HG03460 (cell line): ENCODE measurements at regions not wholly inside any gene's neighbourhood (a gene's known extent, or its start where the extent isn't known, plus 50 kb on each side); places are given as distances from the start of the nearest gene placed in this dataset.
"Not testable (repeated sequence)": the region's sequence is repeated elsewhere in the genome, so short reads cannot be mapped to it uniquely, and the experiment has no call there.

Experiments used
- ATAC-seq: cut with Tn5 transposase; IDR thresholded peaks from one replicate; pipeline ENCODE4 v1.9.1; 2021; ENCODE audit not compliant: unreplicated experiment

- ATAC-seq: no peak
These were observed 387.2 kb upstream of the RIOK2 start for GRCh38 chr5:97570242-97570641.

DNA sequence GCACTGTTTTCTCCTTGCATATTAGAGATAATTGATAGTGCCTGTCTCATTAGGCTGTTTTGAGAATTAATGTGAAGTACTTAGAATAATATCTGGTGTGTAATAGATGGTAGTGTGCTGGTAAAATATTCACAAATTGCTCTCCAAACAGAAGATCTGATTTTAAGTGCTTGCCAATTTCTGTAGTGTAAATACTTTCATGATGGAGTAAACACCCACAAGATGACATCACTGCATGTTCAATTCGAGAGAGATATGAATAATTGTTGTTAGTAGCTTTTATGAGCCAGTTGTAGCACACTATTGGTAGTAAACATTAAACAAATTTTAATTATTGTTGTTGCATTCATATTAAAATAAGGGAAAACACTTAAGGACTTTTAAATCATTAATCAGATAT is 392.3 kb upstream of the RIOK2 start:
- no peak for ATAC-seq

DNA sequence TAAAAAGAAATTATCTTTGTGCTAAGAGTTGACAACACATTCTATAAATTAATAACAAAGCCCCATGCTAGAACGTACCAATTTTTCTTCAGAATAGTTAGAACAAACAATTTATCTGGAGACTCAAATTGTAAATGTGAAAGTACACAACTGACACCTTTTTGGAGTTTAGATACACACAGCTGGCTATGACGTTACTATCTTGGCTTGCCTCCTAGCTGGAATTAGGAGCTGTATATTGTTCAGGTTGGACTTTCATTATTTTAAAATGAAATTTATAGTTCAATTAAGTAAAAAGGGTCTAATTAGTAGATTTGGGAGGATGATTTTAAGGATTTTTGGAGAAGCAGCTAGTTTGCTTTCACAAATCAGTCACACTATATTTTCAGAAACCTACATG is 393.9 kb upstream of the RIOK2 start:
- no peak for ATAC-seq

GRCh38 chr5:97579977-97580376 is 396.9 kb upstream of the RIOK2 start:
- not testable (repeated sequence) for ATAC-seq

DNA sequence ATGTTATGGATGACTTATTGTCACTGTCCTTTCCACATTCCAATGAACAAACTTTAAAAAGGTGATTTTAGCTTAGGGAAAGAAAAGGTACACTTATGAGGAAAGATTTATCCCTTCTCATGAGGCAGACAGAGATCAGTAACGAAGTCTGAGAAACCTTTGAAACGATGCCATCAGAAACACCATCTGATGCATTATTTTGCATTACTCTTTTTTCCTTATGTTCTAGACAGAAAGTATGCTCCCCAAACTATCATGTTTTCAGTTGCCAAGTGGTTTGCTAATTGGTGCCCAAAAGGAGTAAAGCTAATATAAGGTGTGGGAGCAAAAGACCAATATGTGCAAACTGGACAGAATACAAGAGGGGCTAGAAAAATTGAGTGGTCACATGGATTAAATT is 397.7 kb upstream of the RIOK2 start:
- no peak for ATAC-seq

GRCh38 chr5:97591781-97592180 is 408.7 kb upstream of the RIOK2 start:
- no peak for ATAC-seq

- no peak for ATAC-seq
These were observed 417.4 kb upstream of the RIOK2 start for GRCh38 chr5:97600486-97600885.

GRCh38 chr5:97601651-97602050 is 418.6 kb upstream of the RIOK2 start:
- ATAC-seq: no peak

DNA sequence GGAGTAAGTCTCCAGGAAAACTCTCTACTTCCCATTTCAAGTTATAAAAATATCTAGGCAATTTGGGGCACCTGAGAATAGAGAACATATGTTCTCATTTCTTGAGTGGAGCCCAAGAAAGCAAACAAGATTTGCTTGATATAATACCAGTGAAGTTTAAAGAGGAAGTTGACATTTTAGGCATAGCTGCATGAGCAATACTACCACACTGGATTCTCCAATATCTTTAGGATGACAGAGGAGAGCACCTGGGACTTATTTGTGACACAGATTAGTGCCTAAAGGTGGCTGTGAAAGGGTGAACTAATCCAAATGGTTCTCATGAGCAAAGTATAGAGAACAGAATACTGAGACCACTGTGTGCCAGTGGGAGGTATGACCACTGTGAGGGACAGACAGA is 423.5 kb upstream of the RIOK2 start:
- no peak for ATAC-seq

DNA sequence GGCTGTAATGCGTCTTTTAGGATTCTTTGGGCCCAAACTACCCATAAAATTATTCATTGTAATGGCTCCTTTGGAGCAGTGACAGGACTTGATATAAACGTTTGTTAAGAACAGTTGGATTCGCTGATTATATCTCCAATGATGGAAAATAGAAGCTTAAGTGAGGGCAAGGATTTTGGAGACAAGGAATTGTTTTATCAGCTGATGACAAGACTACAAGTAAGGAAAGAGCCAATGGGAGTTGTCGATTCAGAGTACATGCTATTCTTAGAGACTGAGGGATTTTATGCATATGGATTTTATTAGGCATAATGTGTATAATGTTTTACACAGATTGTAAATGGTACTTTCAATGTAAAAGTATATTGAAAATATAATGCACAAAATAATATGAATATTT is 425.5 kb upstream of the RIOK2 start:
- no peak for ATAC-seq

- no peak for ATAC-seq
These were observed 435.7 kb upstream of the RIOK2 start for GRCh38 chr5:97618721-97619120.

DNA sequence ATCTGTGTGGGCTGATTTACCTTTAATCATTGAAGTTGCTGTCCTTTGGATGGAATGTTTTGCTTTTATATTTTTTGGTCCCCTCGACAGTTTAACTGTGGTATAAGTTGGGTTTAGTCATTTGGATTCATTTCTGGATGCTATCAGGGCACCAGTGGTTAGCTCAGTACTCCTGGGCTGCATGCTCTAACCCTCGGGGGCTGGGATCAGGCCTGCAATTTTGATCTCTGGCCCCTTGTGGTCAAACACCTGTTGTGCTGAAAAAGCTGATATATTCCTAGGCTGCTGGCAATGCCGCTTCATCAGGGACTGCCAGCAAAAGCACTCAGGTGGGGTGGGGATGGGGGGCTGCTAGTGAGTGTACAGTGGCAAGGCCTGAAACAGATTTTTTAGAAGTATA is 440.4 kb upstream of the RIOK2 start:
- no peak for ATAC-seq

- ATAC-seq: no peak
These were observed 441.8 kb upstream of the RIOK2 start for GRCh38 chr5:97624886-97625285.

DNA sequence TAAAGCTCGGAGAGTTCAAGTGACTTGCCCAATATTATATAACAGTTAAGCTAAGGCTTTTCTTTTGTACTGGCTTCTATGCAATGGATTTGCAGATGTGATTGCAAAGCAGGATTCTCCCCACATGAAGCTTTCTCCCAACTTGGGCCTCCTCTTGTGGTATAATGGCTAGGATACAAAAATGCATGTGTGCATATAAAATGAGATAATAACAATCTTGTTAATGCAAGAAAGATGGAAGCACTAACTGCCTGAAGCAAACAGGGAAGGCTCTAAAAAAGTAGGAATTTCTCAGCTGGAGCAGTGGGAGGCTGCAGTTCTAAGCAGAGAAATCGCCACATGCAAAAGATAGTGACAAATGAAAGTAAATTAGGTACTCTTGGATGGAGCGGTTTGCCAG is 444.2 kb upstream of the RIOK2 start:
- ATAC-seq: no peak

- no peak for ATAC-seq
These were observed 445.0 kb upstream of the RIOK2 start for GRCh38 chr5:97628031-97628430.

- no peak for ATAC-seq
These were observed 445.8 kb upstream of the RIOK2 start for GRCh38 chr5:97628807-97629206.

GRCh38 chr5:97629276-97629675 is 446.2 kb upstream of the RIOK2 start:
- no peak for ATAC-seq

GRCh38 chr5:97635553-97635952 is 452.5 kb upstream of the RIOK2 start:
- ATAC-seq: no peak

- ATAC-seq: no peak
These were observed 453.7 kb upstream of the RIOK2 start for GRCh38 chr5:97636766-97637165.

- ATAC-seq: no peak
These were observed 458.0 kb upstream of the RIOK2 start for GRCh38 chr5:97641081-97641480.

DNA sequence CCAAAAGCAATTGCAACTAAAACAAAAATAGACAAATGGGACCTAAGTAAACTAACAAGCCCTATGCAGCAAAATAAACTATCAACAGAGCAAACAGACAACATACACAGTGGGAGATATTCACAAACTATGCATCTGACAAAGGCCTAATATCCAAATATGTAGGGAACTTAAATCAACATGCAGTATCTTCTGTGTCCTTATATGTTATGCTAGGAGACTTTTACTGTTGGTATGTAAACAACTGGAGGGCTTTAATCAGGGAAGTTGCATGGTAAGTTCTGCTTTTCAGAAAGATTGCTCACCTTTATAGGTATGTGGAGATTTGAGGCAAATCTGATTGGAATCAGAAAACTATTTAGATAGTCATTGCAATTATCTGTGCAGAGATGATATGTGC is 461.2 kb upstream of the RIOK2 start:
- ATAC-seq: no peak

DNA sequence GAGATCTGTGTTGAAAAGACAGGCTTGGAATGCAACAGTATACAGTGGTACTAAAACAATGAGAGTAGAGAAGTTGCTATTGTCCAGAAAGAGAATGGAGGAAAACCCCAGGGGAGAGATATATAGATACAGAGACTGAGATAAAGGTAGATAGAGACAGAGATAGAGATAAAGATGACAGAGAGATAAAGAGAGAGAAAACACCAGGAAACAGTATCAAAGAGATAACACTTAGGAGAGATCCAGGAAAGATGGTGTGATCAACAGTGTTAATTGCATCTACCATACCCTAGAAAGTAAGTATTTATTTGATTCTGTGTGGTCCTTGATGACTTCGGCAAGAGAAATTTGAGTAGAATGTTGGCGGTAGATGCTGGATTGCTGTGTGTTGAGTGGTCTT is 461.8 kb upstream of the RIOK2 start:
- no peak for ATAC-seq

DNA sequence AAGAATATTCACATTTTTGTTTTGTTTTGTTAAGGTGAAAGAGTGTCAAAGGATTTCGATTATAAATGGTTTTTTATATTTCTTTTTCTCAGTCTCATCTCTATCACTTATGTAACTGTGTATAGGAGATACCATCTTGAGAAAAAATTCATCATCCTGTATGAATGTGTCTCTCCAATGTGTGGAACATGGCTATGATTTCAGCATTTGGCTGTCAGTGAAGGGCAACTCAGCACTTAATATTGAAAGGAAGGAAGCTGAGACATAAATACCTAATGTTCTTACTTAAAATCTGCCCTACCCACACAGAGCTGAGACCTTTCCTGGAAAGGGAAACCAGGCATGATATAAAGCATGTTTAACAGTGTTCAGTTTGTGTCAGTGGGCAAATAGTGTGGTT is 474.2 kb upstream of the RIOK2 start:
- no peak for ATAC-seq
